GM23338 (cell line): ENCODE measurements at regions not wholly inside any gene's neighbourhood (a gene's known extent, or its start where the extent isn't known, plus 50 kb on each side); places are given as distances from the start of the nearest gene placed in this dataset.

Experiments used
- ATAC-seq: fragments of 200-7000 bp; cut with Tn5 transposase; 3 replicates; pipeline ENCODE4 v1.9.1; 2020
- DNase-seq: peaks from one replicate; pipeline ENCODE4 v3.0.0-alpha.2; 2015; ENCODE audit warnings: low spot score
- H2AFZ ChIP-seq: fragments of 200-600 bp; sonication (generic); 2 replicates; pipeline ENCODE4 v1.8.0; 2016; ENCODE audit warnings: antibody characterized with exemption, mild to moderate bottlenecking, moderate library complexity
- H3F3A ChIP-seq: fragments of 200-600 bp; sonication (generic); replicated peaks from 2 replicates; pipeline ENCODE4 v1.8.0; 2017; ENCODE audit warnings: antibody characterized with exemption, mixed run types, low read depth
- H3K27ac ChIP-seq: fragments of 200-600 bp; sonication (generic); 2 replicates; pipeline ENCODE4 v1.6.1; 2016; ENCODE audit warnings: low read depth
- H3K27me3 ChIP-seq: fragments of 200-600 bp; sonication (generic); 2 replicates; pipeline ENCODE4 v1.8.0; 2016; ENCODE audit warnings: mild to moderate bottlenecking, mixed run types, moderate library complexity; ENCODE audit not compliant: insufficient read depth
- H3K36me3 ChIP-seq: fragments of 200-600 bp; sonication (generic); 2 replicates; pipeline ENCODE4 v1.8.0; 2016; ENCODE audit warnings: mild to moderate bottlenecking; ENCODE audit not compliant: insufficient read depth
- H3K4me1 ChIP-seq: fragments of 200-600 bp; sonication (generic); 2 replicates; pipeline ENCODE4 v1.8.0; 2016; ENCODE audit warnings: mild to moderate bottlenecking, moderate library complexity; ENCODE audit not compliant: insufficient read depth
- H3K4me2 ChIP-seq: fragments of 200-600 bp; sonication (generic); 2 replicates; pipeline ENCODE4 v1.7.1; 2017; ENCODE audit warnings: mixed run types
- H3K4me3 ChIP-seq: fragments of 200-600 bp; sonication (generic); 2 replicates; pipeline ENCODE4 v1.6.1; 2016; ENCODE audit warnings: mixed run types
- H3K79me2 ChIP-seq: fragments of 200-600 bp; sonication (generic); replicated peaks from 2 replicates; pipeline ENCODE4 v1.8.0; 2017; ENCODE audit warnings: mild to moderate bottlenecking; ENCODE audit not compliant: insufficient read depth
- H3K9me2 ChIP-seq: fragments of 200-600 bp; sonication (generic); 2 replicates; pipeline ENCODE4 v1.8.0; 2017; ENCODE audit not compliant: insufficient read depth
- H4K20me1 ChIP-seq: fragments of 200-600 bp; sonication (generic); replicated peaks from 2 replicates; pipeline ENCODE4 v1.8.0; 2017; ENCODE audit warnings: mild to moderate bottlenecking; ENCODE audit not compliant: insufficient read depth
- H3K27ac Mint-ChIP-seq: 2 replicates; pipeline ENCODE4 v1.8.0; 2020; ENCODE audit warnings: inconsistent platforms, mild to moderate bottlenecking, moderate library complexity, mixed read lengths
- H3K27me3 Mint-ChIP-seq: 3 replicates; pipeline ENCODE4 v1.8.0; 2022; ENCODE audit warnings: low read depth, mild to moderate bottlenecking, moderate library complexity, mixed read lengths, inconsistent platforms; ENCODE audit not compliant: insufficient read depth, poor library complexity
- H3K36me3 Mint-ChIP-seq: 3 replicates; pipeline ENCODE4 v1.8.0; 2021; ENCODE audit warnings: low read depth, mild to moderate bottlenecking, inconsistent platforms, moderate library complexity, mixed read lengths
- H3K4me1 Mint-ChIP-seq: 3 replicates; pipeline ENCODE4 v1.8.0; 2020; ENCODE audit warnings: mild to moderate bottlenecking, inconsistent platforms, mixed read lengths
- H3K4me3 Mint-ChIP-seq: 3 replicates; pipeline ENCODE4 v1.8.0; 2021; ENCODE audit warnings: moderate library complexity, mild to moderate bottlenecking, inconsistent platforms, mixed read lengths
- H3K9me3 Mint-ChIP-seq: 3 replicates; pipeline ENCODE4 v1.8.0; 2020; ENCODE audit warnings: moderate library complexity, mild to moderate bottlenecking, inconsistent platforms, mixed read lengths
- ETS1 ChIP-seq: IDR thresholded peaks from 2 replicates; pipeline ENCODE4 v1.6.1; 2016; ENCODE audit warnings: antibody characterized with exemption
- EZH2phosphoT487 ChIP-seq: fragments of 200-600 bp; sonication (generic); IDR thresholded peaks from one replicate; pipeline ENCODE4 v1.8.1; 2018; ENCODE audit warnings: antibody characterized with exemption; ENCODE audit not compliant: unreplicated experiment
- NANOG ChIP-seq: IDR thresholded peaks from 2 replicates; pipeline ENCODE4 v1.6.1; 2016; ENCODE audit warnings: antibody characterized with exemption, borderline replicate concordance
- POLR2AphosphoS5 ChIP-seq: IDR thresholded peaks from 2 replicates; pipeline ENCODE4 v1.6.1; 2016; ENCODE audit warnings: antibody characterized with exemption, low read depth
- REST ChIP-seq: IDR thresholded peaks from one replicate; pipeline ENCODE4 v1.6.1; 2018; ENCODE audit warnings: antibody characterized with exemption; ENCODE audit not compliant: unreplicated experiment
- ZNF331 ChIP-seq: fragments of 250-450 bp; sonication (Bioruptor Pico); IDR thresholded peaks from 2 replicates; pipeline ENCODE4 v1.5.0; 2020; ENCODE audit warnings: low read depth, mild to moderate bottlenecking, moderate library complexity
- TF ChIP-seq, protein P1 (sequence below): fragments of 250-450 bp; sonication (Bioruptor Pico); IDR thresholded peaks from 2 replicates; pipeline ENCODE4 v1.5.0; 2020; ENCODE audit warnings: mild to moderate bottlenecking, moderate library complexity

DNA sequence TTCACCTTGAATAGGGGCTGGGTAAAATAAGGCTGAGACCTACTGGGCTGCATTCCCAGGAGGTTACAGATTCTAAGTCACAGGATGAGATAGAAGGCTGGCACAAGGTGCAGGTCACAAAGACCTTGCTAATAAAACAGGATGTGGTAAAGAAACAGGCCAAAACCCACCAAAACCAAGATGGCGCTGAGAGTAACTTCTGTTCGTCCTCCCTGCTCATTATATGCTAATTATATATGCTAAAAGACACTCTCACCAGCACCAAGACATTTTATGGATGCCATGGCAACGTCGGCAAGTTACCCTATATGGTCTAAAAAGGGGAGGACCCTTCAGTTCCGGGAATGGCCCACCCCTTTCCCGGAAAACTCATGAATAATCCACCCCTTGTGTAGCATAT lies 711.5 kb upstream of the KLHL29 start (continued):
- no peak for TF ChIP-seq REST
- no peak for TF ChIP-seq ETS1

DNA sequence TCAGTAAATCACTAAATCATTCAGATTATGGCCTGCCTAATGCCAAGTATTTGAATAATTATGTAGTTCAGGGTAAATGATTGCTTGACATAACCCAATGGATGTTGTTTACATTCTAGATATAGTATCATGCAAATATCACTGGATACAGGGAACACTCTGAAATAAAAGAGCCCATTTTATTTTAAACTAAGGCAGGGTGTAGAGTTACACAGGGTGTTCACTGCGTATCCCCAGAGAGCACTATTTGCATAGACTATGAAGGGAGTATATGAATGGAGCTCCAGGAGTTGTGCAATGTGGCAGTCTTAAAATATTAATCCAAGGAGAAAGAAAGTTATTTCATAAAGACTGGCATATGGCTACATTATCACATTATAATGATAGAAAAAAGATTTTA lies 701.1 kb upstream of the KLHL29 start:
- no peak overlapping the region for H2AFZ ChIP-seq
- H3K4me1 ChIP-seq, result no peaks in the 10 kb centered on the region
- 0 out of 2 replicates have a peak, but pooled peaks cover 4% of the 10 kb centered on the region for H3K9me2 ChIP-seq
- H3K27me3 ChIP-seq, result no peaks in the 10 kb centered on the region
- ATAC-seq (no peak), DNase-seq (no peak)
- Mint-ChIP-seq H3K4me1 (peaks cover 4% of the 10 kb centered on the region; the same call in 1 of the 3 replicates), H3K9me3 (no peaks in the 10 kb centered on the region; the same call in 2 of the 3 replicates), H3K27ac (no peak overlapping the region), H3K36me3 (no peaks in the 10 kb centered on the region), H3K27me3 (no peaks in the 10 kb centered on the region), H3K4me3 (no peak overlapping the region)
- H4K20me1 ChIP-seq, result no peaks in the 10 kb centered on the region
- TF ChIP-seq POLR2AphosphoS5, result no peak
- TF ChIP-seq EZH2phosphoT487, result no peak
- TF ChIP-seq ZNF331, result no peak
- TF ChIP-seq, protein P1, sequence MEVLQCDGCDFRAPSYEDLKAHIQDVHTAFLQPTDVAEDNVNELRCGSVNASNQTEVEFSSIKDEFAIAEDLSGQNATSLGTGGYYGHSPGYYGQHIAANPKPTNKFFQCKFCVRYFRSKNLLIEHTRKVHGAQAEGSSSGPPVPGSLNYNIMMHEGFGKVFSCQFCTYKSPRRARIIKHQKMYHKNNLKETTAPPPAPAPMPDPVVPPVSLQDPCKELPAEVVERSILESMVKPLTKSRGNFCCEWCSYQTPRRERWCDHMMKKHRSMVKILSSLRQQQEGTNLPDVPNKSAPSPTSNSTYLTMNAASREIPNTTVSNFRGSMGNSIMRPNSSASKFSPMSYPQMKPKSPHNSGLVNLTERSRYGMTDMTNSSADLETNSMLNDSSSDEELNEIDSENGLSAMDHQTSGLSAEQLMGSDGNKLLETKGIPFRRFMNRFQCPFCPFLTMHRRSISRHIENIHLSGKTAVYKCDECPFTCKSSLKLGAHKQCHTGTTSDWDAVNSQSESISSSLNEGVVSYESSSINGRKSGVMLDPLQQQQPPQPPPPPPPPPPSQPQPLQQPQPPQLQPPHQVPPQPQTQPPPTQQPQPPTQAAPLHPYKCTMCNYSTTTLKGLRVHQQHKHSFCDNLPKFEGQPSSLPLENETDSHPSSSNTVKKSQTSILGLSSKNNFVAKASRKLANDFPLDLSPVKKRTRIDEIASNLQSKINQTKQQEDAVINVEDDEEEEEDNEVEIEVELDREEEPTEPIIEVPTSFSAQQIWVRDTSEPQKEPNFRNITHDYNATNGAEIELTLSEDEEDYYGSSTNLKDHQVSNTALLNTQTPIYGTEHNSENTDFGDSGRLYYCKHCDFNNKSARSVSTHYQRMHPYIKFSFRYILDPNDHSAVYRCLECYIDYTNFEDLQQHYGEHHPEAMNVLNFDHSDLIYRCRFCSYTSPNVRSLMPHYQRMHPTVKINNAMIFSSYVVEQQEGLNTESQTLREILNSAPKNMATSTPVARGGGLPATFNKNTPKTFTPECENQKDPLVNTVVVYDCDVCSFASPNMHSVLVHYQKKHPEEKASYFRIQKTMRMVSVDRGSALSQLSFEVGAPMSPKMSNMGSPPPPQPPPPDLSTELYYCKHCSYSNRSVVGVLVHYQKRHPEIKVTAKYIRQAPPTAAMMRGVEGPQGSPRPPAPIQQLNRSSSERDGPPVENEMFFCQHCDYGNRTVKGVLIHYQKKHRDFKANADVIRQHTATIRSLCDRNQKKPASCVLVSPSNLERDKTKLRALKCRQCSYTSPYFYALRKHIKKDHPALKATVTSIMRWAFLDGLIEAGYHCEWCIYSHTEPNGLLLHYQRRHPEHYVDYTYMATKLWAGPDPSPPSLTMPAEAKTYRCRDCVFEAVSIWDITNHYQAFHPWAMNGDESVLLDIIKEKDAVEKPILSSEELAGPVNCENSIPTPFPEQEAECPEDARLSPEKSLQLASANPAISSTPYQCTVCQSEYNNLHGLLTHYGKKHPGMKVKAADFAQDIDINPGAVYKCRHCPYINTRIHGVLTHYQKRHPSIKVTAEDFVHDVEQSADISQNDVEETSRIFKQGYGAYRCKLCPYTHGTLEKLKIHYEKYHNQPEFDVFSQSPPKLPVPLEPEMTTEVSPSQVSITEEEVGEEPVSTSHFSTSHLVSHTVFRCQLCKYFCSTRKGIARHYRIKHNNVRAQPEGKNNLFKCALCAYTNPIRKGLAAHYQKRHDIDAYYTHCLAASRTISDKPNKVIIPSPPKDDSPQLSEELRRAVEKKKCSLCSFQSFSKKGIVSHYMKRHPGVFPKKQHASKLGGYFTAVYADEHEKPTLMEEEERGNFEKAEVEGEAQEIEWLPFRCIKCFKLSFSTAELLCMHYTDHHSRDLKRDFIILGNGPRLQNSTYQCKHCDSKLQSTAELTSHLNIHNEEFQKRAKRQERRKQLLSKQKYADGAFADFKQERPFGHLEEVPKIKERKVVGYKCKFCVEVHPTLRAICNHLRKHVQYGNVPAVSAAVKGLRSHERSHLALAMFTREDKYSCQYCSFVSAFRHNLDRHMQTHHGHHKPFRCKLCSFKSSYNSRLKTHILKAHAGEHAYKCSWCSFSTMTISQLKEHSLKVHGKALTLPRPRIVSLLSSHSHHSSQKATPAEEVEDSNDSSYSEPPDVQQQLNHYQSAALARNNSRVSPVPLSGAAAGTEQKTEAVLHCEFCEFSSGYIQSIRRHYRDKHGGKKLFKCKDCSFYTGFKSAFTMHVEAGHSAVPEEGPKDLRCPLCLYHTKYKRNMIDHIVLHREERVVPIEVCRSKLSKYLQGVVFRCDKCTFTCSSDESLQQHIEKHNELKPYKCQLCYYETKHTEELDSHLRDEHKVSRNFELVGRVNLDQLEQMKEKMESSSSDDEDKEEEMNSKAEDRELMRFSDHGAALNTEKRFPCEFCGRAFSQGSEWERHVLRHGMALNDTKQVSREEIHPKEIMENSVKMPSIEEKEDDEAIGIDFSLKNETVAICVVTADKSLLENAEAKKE, result no peak
- no peak for TF ChIP-seq NANOG
- TF ChIP-seq REST, result no peak
- TF ChIP-seq ETS1, result no peak
- no peak overlapping the region for H3K27ac ChIP-seq
- H3F3A ChIP-seq, result no peaks in the 10 kb centered on the region
- H3K79me2 ChIP-seq, result no peaks in the 10 kb centered on the region
- no peak overlapping the region for H3K4me3 ChIP-seq
- H3K36me3 ChIP-seq, result no peaks in the 10 kb centered on the region
- H3K4me2 ChIP-seq, result no peak overlapping the region
